GM23338 (cell line): ENCODE measurements at regions not wholly inside any gene's neighbourhood (a gene's known extent, or its start where the extent isn't known, plus 50 kb on each side); places are given as distances from the start of the nearest gene placed in this dataset.

Experiments
- ATAC-seq: fragments of 200-7000 bp; cut with Tn5 transposase; 3 replicates; pipeline ENCODE4 v1.9.1; 2020
- DNase-seq: peaks from one replicate; pipeline ENCODE4 v3.0.0-alpha.2; 2015; ENCODE audit warnings: low spot score
- H2AFZ ChIP-seq: fragments of 200-600 bp; sonication (generic); 2 replicates; pipeline ENCODE4 v1.8.0; 2016; ENCODE audit warnings: antibody characterized with exemption, mild to moderate bottlenecking, moderate library complexity
- H3F3A ChIP-seq: fragments of 200-600 bp; sonication (generic); replicated peaks from 2 replicates; pipeline ENCODE4 v1.8.0; 2017; ENCODE audit warnings: antibody characterized with exemption, mixed run types, low read depth
- H3K27ac ChIP-seq: fragments of 200-600 bp; sonication (generic); 2 replicates; pipeline ENCODE4 v1.6.1; 2016; ENCODE audit warnings: low read depth
- H3K27me3 ChIP-seq: fragments of 200-600 bp; sonication (generic); 2 replicates; pipeline ENCODE4 v1.8.0; 2016; ENCODE audit warnings: mild to moderate bottlenecking, mixed run types, moderate library complexity; ENCODE audit not compliant: insufficient read depth
- H3K36me3 ChIP-seq: fragments of 200-600 bp; sonication (generic); 2 replicates; pipeline ENCODE4 v1.8.0; 2016; ENCODE audit warnings: mild to moderate bottlenecking; ENCODE audit not compliant: insufficient read depth
- H3K4me1 ChIP-seq: fragments of 200-600 bp; sonication (generic); 2 replicates; pipeline ENCODE4 v1.8.0; 2016; ENCODE audit warnings: mild to moderate bottlenecking, moderate library complexity; ENCODE audit not compliant: insufficient read depth
- H3K4me2 ChIP-seq: fragments of 200-600 bp; sonication (generic); 2 replicates; pipeline ENCODE4 v1.7.1; 2017; ENCODE audit warnings: mixed run types
- H3K4me3 ChIP-seq: fragments of 200-600 bp; sonication (generic); 2 replicates; pipeline ENCODE4 v1.6.1; 2016; ENCODE audit warnings: mixed run types
- H3K79me2 ChIP-seq: fragments of 200-600 bp; sonication (generic); replicated peaks from 2 replicates; pipeline ENCODE4 v1.8.0; 2017; ENCODE audit warnings: mild to moderate bottlenecking; ENCODE audit not compliant: insufficient read depth
- H3K9me2 ChIP-seq: fragments of 200-600 bp; sonication (generic); 2 replicates; pipeline ENCODE4 v1.8.0; 2017; ENCODE audit not compliant: insufficient read depth
- H4K20me1 ChIP-seq: fragments of 200-600 bp; sonication (generic); replicated peaks from 2 replicates; pipeline ENCODE4 v1.8.0; 2017; ENCODE audit warnings: mild to moderate bottlenecking; ENCODE audit not compliant: insufficient read depth
- H3K27ac Mint-ChIP-seq: 2 replicates; pipeline ENCODE4 v1.8.0; 2020; ENCODE audit warnings: inconsistent platforms, mild to moderate bottlenecking, moderate library complexity, mixed read lengths
- H3K27me3 Mint-ChIP-seq: 3 replicates; pipeline ENCODE4 v1.8.0; 2022; ENCODE audit warnings: low read depth, mild to moderate bottlenecking, moderate library complexity, mixed read lengths, inconsistent platforms; ENCODE audit not compliant: insufficient read depth, poor library complexity
- H3K36me3 Mint-ChIP-seq: 3 replicates; pipeline ENCODE4 v1.8.0; 2021; ENCODE audit warnings: low read depth, mild to moderate bottlenecking, inconsistent platforms, moderate library complexity, mixed read lengths
- H3K4me1 Mint-ChIP-seq: 3 replicates; pipeline ENCODE4 v1.8.0; 2020; ENCODE audit warnings: mild to moderate bottlenecking, inconsistent platforms, mixed read lengths
- H3K4me3 Mint-ChIP-seq: 3 replicates; pipeline ENCODE4 v1.8.0; 2021; ENCODE audit warnings: moderate library complexity, mild to moderate bottlenecking, inconsistent platforms, mixed read lengths
- H3K9me3 Mint-ChIP-seq: 3 replicates; pipeline ENCODE4 v1.8.0; 2020; ENCODE audit warnings: moderate library complexity, mild to moderate bottlenecking, inconsistent platforms, mixed read lengths
- CREB1 ChIP-seq: fragments of 250-450 bp; sonication (Bioruptor Pico); IDR thresholded peaks from 2 replicates; pipeline ENCODE4 v1.5.0; 2020; ENCODE audit warnings: low read depth, mild to moderate bottlenecking, moderate library complexity
- CTCF ChIP-seq, 2 experiments: fragments of 200-600 bp in 1 of 2; sonication (generic) in 1 of 2; conservative IDR thresholded peaks; 2 replicates each; pipeline versions ENCODE4 v1.5.1 to v1.6.1; 2016 to 2017; ENCODE audit warnings: antibody characterized with exemption in 2 of 2, low read depth in 2 of 2, mild to moderate bottlenecking in 2 of 2, moderate library complexity in 1 of 2
- ETS1 ChIP-seq: IDR thresholded peaks from 2 replicates; pipeline ENCODE4 v1.6.1; 2016; ENCODE audit warnings: antibody characterized with exemption
- EZH2 ChIP-seq: fragments of 200-600 bp; sonication (generic); IDR thresholded peaks from one replicate; pipeline ENCODE4 v1.8.0; 2017; ENCODE audit warnings: antibody characterized with exemption, mild to moderate bottlenecking, low read depth; ENCODE audit not compliant: unreplicated experiment
- EZH2phosphoT487 ChIP-seq: fragments of 200-600 bp; sonication (generic); IDR thresholded peaks from one replicate; pipeline ENCODE4 v1.8.1; 2018; ENCODE audit warnings: antibody characterized with exemption; ENCODE audit not compliant: unreplicated experiment
- JUNB ChIP-seq: IDR thresholded peaks from one replicate; pipeline ENCODE4 v1.6.1; 2016; ENCODE audit warnings: antibody characterized with exemption; ENCODE audit not compliant: unreplicated experiment
- POLR2AphosphoS5 ChIP-seq: IDR thresholded peaks from 2 replicates; pipeline ENCODE4 v1.6.1; 2016; ENCODE audit warnings: antibody characterized with exemption, low read depth
- ZNF114 ChIP-seq: fragments of 250-450 bp; sonication (Bioruptor Pico); IDR thresholded peaks from 2 replicates; pipeline ENCODE4 v1.5.0; 2020; ENCODE audit warnings: mild to moderate bottlenecking, moderate library complexity
- ZNF331 ChIP-seq: fragments of 250-450 bp; sonication (Bioruptor Pico); IDR thresholded peaks from 2 replicates; pipeline ENCODE4 v1.5.0; 2020; ENCODE audit warnings: low read depth, mild to moderate bottlenecking, moderate library complexity
- TF ChIP-seq, protein P1 (sequence below): fragments of 250-450 bp; sonication (Bioruptor Pico); IDR thresholded peaks from 2 replicates; pipeline ENCODE4 v1.5.0; 2020; ENCODE audit warnings: mild to moderate bottlenecking, moderate library complexity

DNA sequence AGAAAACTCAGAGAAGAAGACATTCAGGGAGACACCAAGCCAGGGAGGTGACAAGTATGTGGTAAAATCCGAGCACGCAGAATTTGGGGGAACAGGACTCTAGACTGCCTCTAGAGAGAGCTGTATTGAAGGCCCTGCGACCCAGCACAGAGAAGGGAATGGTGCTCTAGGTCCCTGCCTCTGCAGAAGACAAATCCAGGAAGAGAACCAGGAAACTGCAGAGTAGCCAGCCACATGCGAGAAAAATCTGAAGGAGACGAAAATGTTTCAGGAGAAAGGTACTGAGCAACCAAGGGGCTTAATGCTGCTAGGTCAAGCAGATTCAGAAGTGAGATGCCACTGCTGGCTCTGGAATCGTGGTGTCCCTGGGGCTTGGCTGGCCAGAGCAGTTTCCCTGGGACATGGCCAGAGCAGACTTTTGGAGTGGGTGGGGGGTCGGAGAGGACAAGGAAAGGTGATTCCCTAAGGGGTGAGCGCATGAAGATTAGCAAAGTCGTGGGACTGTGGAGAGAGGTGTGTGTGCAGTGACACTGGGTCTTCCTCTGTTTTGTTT is 158.0 kb upstream of the KLF6 start:
- Histone ChIP-seq H3K79me2 (no peaks in the 10 kb centered on the region), H3K36me3 (no peaks in the 10 kb centered on the region), H4K20me1 (no peaks in the 10 kb centered on the region), H2AFZ (no peak overlapping the region; the same call in 1 of the 2 replicates), H3K27me3 (no peaks in the 10 kb centered on the region), H3K27ac (no peak overlapping the region), H3K4me3 (no peak overlapping the region), H3K9me2 (no peaks in the 10 kb centered on the region), H3F3A (no peaks in the 10 kb centered on the region), H3K4me1 (no peaks in the 10 kb centered on the region), H3K4me2 (no peak overlapping the region)
- TF ChIP-seq, protein P1, sequence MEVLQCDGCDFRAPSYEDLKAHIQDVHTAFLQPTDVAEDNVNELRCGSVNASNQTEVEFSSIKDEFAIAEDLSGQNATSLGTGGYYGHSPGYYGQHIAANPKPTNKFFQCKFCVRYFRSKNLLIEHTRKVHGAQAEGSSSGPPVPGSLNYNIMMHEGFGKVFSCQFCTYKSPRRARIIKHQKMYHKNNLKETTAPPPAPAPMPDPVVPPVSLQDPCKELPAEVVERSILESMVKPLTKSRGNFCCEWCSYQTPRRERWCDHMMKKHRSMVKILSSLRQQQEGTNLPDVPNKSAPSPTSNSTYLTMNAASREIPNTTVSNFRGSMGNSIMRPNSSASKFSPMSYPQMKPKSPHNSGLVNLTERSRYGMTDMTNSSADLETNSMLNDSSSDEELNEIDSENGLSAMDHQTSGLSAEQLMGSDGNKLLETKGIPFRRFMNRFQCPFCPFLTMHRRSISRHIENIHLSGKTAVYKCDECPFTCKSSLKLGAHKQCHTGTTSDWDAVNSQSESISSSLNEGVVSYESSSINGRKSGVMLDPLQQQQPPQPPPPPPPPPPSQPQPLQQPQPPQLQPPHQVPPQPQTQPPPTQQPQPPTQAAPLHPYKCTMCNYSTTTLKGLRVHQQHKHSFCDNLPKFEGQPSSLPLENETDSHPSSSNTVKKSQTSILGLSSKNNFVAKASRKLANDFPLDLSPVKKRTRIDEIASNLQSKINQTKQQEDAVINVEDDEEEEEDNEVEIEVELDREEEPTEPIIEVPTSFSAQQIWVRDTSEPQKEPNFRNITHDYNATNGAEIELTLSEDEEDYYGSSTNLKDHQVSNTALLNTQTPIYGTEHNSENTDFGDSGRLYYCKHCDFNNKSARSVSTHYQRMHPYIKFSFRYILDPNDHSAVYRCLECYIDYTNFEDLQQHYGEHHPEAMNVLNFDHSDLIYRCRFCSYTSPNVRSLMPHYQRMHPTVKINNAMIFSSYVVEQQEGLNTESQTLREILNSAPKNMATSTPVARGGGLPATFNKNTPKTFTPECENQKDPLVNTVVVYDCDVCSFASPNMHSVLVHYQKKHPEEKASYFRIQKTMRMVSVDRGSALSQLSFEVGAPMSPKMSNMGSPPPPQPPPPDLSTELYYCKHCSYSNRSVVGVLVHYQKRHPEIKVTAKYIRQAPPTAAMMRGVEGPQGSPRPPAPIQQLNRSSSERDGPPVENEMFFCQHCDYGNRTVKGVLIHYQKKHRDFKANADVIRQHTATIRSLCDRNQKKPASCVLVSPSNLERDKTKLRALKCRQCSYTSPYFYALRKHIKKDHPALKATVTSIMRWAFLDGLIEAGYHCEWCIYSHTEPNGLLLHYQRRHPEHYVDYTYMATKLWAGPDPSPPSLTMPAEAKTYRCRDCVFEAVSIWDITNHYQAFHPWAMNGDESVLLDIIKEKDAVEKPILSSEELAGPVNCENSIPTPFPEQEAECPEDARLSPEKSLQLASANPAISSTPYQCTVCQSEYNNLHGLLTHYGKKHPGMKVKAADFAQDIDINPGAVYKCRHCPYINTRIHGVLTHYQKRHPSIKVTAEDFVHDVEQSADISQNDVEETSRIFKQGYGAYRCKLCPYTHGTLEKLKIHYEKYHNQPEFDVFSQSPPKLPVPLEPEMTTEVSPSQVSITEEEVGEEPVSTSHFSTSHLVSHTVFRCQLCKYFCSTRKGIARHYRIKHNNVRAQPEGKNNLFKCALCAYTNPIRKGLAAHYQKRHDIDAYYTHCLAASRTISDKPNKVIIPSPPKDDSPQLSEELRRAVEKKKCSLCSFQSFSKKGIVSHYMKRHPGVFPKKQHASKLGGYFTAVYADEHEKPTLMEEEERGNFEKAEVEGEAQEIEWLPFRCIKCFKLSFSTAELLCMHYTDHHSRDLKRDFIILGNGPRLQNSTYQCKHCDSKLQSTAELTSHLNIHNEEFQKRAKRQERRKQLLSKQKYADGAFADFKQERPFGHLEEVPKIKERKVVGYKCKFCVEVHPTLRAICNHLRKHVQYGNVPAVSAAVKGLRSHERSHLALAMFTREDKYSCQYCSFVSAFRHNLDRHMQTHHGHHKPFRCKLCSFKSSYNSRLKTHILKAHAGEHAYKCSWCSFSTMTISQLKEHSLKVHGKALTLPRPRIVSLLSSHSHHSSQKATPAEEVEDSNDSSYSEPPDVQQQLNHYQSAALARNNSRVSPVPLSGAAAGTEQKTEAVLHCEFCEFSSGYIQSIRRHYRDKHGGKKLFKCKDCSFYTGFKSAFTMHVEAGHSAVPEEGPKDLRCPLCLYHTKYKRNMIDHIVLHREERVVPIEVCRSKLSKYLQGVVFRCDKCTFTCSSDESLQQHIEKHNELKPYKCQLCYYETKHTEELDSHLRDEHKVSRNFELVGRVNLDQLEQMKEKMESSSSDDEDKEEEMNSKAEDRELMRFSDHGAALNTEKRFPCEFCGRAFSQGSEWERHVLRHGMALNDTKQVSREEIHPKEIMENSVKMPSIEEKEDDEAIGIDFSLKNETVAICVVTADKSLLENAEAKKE: no peak
- TF ChIP-seq POLR2AphosphoS5 (no peak), EZH2 (no peak), ETS1 (no peak)
- ATAC-seq: no peak; the same call in 2 of the 3 replicates
- Mint-ChIP-seq H3K4me1 (peaks cover 7% of the 10 kb centered on the region; the same call in 2 of the 3 replicates), H3K27ac (no peak overlapping the region), H3K27me3 (peaks cover 9% of the 10 kb centered on the region), H3K36me3 (peaks cover 5% of the 10 kb centered on the region; the same call in 2 of the 3 replicates), H3K4me3 (no peak overlapping the region), H3K9me3 (peaks cover 7% of the 10 kb centered on the region)
- no peak for DNase-seq

DNA sequence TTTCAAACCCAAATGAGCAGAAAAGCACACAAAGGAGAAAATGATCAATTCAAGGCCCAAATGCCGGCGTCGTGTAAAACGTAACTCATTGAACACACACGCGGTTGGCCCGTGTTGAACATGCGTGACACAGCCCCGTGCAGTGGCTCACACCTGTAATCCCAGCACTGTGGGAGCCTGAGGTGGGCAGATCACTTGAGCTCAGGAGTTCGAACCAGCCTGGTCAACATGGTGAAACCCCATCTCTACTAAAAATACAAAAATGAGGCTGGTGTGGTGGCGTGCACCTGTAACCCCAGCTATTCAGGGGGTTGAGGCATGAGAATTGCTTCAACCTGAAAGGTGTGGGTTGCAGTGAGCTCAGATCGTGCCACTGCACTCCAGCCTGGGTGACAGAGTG is 156.7 kb upstream of the KLF6 start:
- Histone ChIP-seq H3K4me1 (no peaks in the 10 kb centered on the region), H4K20me1 (no peaks in the 10 kb centered on the region), H2AFZ (no peak overlapping the region), H3K27ac (no peak overlapping the region), H3F3A (no peaks in the 10 kb centered on the region), H3K4me2 (no peak overlapping the region), H3K36me3 (no peaks in the 10 kb centered on the region), H3K27me3 (no peaks in the 10 kb centered on the region), H3K4me3 (no peak overlapping the region), H3K79me2 (no peaks in the 10 kb centered on the region), H3K9me2 (no peaks in the 10 kb centered on the region)
- Mint-ChIP-seq H3K4me1 (peaks cover 7% of the 10 kb centered on the region; the same call in 1 of the 3 replicates), H3K27ac (no peak overlapping the region), H3K4me3 (no peak overlapping the region), H3K27me3 (peaks cover 7% of the 10 kb centered on the region), H3K36me3 (peaks cover 5% of the 10 kb centered on the region; the same call in 2 of the 3 replicates), H3K9me3 (peaks cover 7% of the 10 kb centered on the region)
- DNase-seq: no peak
- no peak for ATAC-seq
- TF ChIP-seq JUNB (no peak), CREB1 (no peak), CTCF (conservative IDR thresholded peaks at IDR 0.05; ENCODE audit: low read depth in 2 of 2) (no peak), EZH2phosphoT487 (no peak), ZNF331 (no peak), ZNF114 (no peak), ETS1 (no peak), POLR2AphosphoS5 (no peak)
